ENCODE measurements at regions not wholly inside any gene's neighbourhood (a gene's known extent, or its start where the extent isn't known, plus 50 kb on each side); places are given as distances from the start of the nearest gene placed in this dataset.

DNA sequence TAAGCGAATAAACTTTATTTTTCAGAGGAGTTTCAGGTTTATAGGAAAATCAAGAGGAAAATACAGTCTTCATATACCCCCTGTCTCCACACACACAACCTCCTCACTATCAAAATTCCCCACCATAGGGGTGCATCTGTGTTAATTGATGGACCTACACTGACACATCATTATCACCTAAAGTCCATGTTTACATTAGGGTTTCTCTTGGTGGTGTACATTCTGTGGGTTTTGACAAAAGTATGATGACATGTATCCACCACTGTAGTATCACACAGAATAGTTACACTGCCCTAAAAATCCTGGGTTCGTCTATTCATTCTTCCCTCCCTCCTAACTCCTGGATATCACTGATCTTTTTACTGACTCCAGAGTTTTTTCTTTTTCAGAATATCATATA lies 654.2 kb downstream of the UQCRFS1 start:
- DNase-seq (ENCODE audit: low read depth), result no peak
- no peak overlapping the region for H3K4me3 ChIP-seq (ENCODE audit: low read length)
- no peak for TF ChIP-seq CTCF (IDR thresholded peaks at IDR 0.05; ENCODE audit: insufficient read depth, low read depth, low read length, missing control alignments)

DNA sequence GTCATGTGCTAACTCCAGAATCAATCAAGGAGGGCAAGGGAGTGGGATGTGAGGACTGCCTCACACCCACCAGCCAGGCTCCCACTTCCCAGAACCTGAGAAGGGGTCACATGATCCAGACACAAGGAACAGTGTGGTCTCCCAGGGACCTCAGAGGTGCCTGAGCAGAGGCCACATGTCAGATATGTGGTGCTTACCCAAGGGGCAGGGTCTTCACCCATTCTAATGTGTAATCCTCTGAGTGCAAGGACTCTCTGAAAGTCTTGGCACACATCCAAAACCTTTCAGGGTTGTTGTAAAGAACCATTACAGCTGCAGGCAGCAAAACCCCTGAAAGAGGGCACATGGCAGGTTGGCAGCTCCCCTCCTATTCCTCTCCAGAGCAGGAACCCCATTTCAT lies 656.6 kb downstream of the UQCRFS1 start:
- no peak for DNase-seq (ENCODE audit: low read depth)

DNA sequence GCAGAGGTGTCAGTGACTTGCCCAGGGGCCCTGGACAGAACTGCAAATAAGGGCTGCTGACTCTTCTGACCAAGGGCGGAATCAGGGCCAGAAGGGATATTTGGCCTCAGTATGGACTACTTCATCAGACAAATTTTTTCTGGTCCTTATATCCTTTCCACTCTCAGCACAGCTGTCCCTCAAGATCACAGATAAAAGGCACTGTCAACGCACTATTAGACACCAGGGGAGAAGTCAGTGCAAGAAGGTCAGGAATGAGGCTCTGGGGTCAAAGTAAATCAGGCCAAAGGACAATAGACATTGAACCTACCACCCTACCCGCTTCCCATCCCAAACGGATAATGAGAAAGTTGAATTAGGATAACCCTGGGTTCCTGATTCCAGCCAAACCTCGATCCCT lies 657.6 kb downstream of the UQCRFS1 start:
- H3K4me3 ChIP-seq (ENCODE audit: low read length), result no peak overlapping the region
- no peak for DNase-seq (ENCODE audit: low read depth)

More for the DNA sequence above, 656.6 kb downstream of the UQCRFS1 start:
- no peak overlapping the region for H3K4me3 ChIP-seq (ENCODE audit: low read length)
- TF ChIP-seq CTCF (IDR thresholded peaks at IDR 0.05; ENCODE audit: insufficient read depth, low read depth, low read length, missing control alignments), result no peak

DNA sequence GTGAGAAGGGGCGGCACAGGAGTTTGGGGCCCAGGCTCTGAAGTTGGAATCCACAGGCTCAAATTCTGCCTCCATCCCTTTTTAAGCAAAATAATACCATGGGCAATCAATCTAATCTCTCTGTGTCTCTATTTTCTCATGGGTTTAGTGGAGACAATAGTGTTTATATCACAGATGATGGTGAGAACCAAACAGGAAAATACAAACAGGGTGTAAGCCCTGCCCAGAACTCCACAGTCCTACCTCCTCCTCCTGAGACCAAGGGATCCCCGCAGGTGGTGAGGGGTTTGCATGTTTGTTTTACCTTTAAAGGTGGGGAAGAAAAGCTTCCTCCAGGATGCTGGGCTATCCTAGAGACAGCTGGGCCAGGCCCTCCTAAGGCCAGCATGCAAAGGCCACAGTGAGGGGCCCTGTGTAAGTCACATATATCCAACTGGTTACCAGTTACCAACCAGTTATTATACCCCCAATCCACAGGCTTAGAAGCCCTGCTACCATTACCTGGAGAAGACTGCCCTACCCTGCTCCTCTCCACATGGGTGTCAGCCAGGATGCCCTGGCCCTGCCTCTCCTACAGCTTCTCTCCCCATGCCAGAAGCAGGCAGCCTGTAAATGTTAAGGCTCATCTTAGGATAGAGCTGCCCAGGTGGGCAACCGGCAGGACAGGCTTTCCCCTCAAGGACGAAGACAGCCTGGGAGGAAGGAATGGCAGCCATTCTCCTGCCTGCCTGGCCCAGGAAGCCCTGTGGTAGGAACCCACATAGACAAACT lies 658.4 kb downstream of the UQCRFS1 start:
- no peak for TF ChIP-seq CTCF (IDR thresholded peaks at IDR 0.05; ENCODE audit: insufficient read depth, low read depth, low read length, missing control alignments)
- H3K4me3 ChIP-seq (ENCODE audit: low read length), result no peak overlapping the region
- DNase-seq (ENCODE audit: low read depth), result no peak

More for the DNA sequence above, 657.6 kb downstream of the UQCRFS1 start:
- TF ChIP-seq CTCF (IDR thresholded peaks at IDR 0.05; ENCODE audit: insufficient read depth, low read depth, low read length, missing control alignments), result no peak

GRCh38 chr19:28553764-28554163 lies 659.2 kb downstream of the UQCRFS1 start:
- TF ChIP-seq CTCF (IDR thresholded peaks at IDR 0.05; ENCODE audit: insufficient read depth, low read depth, low read length, missing control alignments), result no peak
- DNase-seq (ENCODE audit: low read depth), result no peak

GRCh38 chr19:28553005-28553404 lies 659.9 kb downstream of the UQCRFS1 start:
- TF ChIP-seq CTCF (IDR thresholded peaks at IDR 0.05; ENCODE audit: insufficient read depth, low read depth, low read length, missing control alignments), result no peak
- no peak overlapping the region for H3K4me3 ChIP-seq (ENCODE audit: low read length)
- DNase-seq (ENCODE audit: low read depth), result no peak

More at GRCh38 chr19:28553764-28554163, 659.2 kb downstream of the UQCRFS1 start:
- no peak overlapping the region for H3K4me3 ChIP-seq (ENCODE audit: low read length)

All from epithelial cell of esophagus (primary cell).